HG02588 (cell line): ENCODE measurements at regions not wholly inside any gene's neighbourhood (a gene's known extent, or its start where the extent isn't known, plus 50 kb on each side); places are given as distances from the start of the nearest gene placed in this dataset.

Source experiments
- ATAC-seq: cut with Tn5 transposase; IDR thresholded peaks from one replicate; pipeline ENCODE4 v1.9.1; 2021; ENCODE audit warnings: mild to moderate bottlenecking, moderate library complexity; ENCODE audit not compliant: unreplicated experiment

- ATAC-seq, result no peak
Observed at GRCh38 chr4:148831945-148832344, 389.7 kb upstream of the NR3C2 start.

GRCh38 chr4:148828291-148828690 lies 386.1 kb upstream of the NR3C2 start:
- no peak for ATAC-seq

- ATAC-seq, result no peak
Observed at GRCh38 chr4:148827781-148828180, 385.6 kb upstream of the NR3C2 start.

- ATAC-seq, result no peak
Observed at GRCh38 chr4:148823419-148823769, 381.2 kb upstream of the NR3C2 start.

GRCh38 chr4:148822572-148823418 lies 380.6 kb upstream of the NR3C2 start:
- no peak for ATAC-seq

- ATAC-seq, result no peak
Observed at GRCh38 chr4:148814030-148814429, 371.8 kb upstream of the NR3C2 start.

- no peak for ATAC-seq
Observed at GRCh38 chr4:148813289-148813688, 371.1 kb upstream of the NR3C2 start.

- no peak for ATAC-seq
Observed at GRCh38 chr4:148812101-148812500, 369.9 kb upstream of the NR3C2 start.

GRCh38 chr4:148810461-148810860 lies 368.2 kb upstream of the NR3C2 start:
- ATAC-seq, result no peak

GRCh38 chr4:148808416-148808815 lies 366.2 kb upstream of the NR3C2 start:
- ATAC-seq, result no peak

- ATAC-seq, result no peak
Observed at GRCh38 chr4:148800940-148801339, 358.7 kb upstream of the NR3C2 start.

GRCh38 chr4:148800336-148800885 lies 358.2 kb upstream of the NR3C2 start:
- no peak for ATAC-seq

- ATAC-seq, result no peak
Observed at GRCh38 chr4:148795156-148795864, 353.1 kb upstream of the NR3C2 start.

- no peak for ATAC-seq
Observed at GRCh38 chr4:148793221-148793620, 351.0 kb upstream of the NR3C2 start.

- no peak for ATAC-seq
Observed at GRCh38 chr4:148790691-148791090, 348.5 kb upstream of the NR3C2 start.

GRCh38 chr4:148790246-148790645 lies 348.0 kb upstream of the NR3C2 start:
- ATAC-seq, result no peak

GRCh38 chr4:148787831-148788477 lies 345.7 kb upstream of the NR3C2 start:
- ATAC-seq, result no peak

GRCh38 chr4:148787285-148787684 lies 345.1 kb upstream of the NR3C2 start:
- ATAC-seq, result no peak

- ATAC-seq, result no peak
Observed at GRCh38 chr4:148786699-148787098, 344.5 kb upstream of the NR3C2 start.

GRCh38 chr4:148782284-148782683 lies 340.1 kb upstream of the NR3C2 start:
- ATAC-seq, result no peak

- ATAC-seq, result no peak
Observed at GRCh38 chr4:148780426-148781005, 338.3 kb upstream of the NR3C2 start.
